K562 (cell line): ENCODE measurements at regions not wholly inside any gene's neighbourhood (a gene's known extent, or its start where the extent isn't known, plus 50 kb on each side); places are given as distances from the start of the nearest gene placed in this dataset.

Experiments
- ATAC-seq: fragments of 200-7000 bp; cut with Tn5 transposase; 3 replicates; pipeline ENCODE4 v1.9.1; 2020; ENCODE audit warnings: moderate library complexity
- BruUV-seq: library from RNA; stranded (reverse); fragments of 400-500 nt; replicated peaks from 2 replicates; lab custom pipeline; 2021; lab: Mats Ljungman, UMichigan
- CTCF ChIA-PET: fragments of 300-600 bp; formaldehyde crosslinking; extraction: SDS; loops from one replicate; lab custom pipeline; 2021; ENCODE audit warnings: low intra/inter-chr PET ratio; lab: Yijun Ruan, JAX
- POLR2A ChIA-PET: fragments of 300-600, 350-650 bp; sonication (Branson Sonifier 250); formaldehyde crosslinking; extraction: SDS; loops from one replicate; lab custom pipeline; 2021; ENCODE audit warnings: antibody characterized with exemption, inconsistent platforms; lab: Yijun Ruan, JAX
- DNase-seq, 4 experiments: peaks; one replicate each; pipeline versions ENCODE4 v3.0.0 to v3.0.0-alpha.2; 2011 to 2018; ENCODE audit warnings: low spot score in 3 of 4, mixed read lengths in 3 of 4; ENCODE audit errors: extremely low read depth in 1 of 4
- FAIRE-seq: peaks from 2 replicates; lab custom pipeline; 2011; peaks lifted over from hg19 to GRCh38; lab: Jason Lieb, UNC
- H2AFZ ChIP-seq: 2 replicates; pipeline ENCODE4 v1.6.0; 2011; ENCODE audit warnings: low read depth, low read length, control low read depth, inconsistent platforms
- H3K27ac ChIP-seq: fragments of 200-600 bp; 3 replicates; pipeline ENCODE4 v1.8.0; 2011; ENCODE audit warnings: low read depth, mild to moderate bottlenecking, control low read depth, inconsistent platforms, low read length, moderate library complexity, mixed read lengths; ENCODE audit errors: extremely low read depth
- H3K27me3 ChIP-seq, 2 experiments: fragments of 300-600 bp in 1 of 2; 2 replicates in 1 of 2; 3 replicates in 1 of 2; pipeline versions ENCODE4 v1.6.0 to v1.8.0; 2011; ENCODE audit warnings: inconsistent platforms in 2 of 2, low read length in 2 of 2, mild to moderate bottlenecking in 1 of 2, mixed read lengths in 1 of 2, moderate library complexity in 1 of 2; ENCODE audit not compliant: control insufficient read depth in 2 of 2, insufficient read depth in 2 of 2
- H3K36me3 ChIP-seq: fragments of 300-600 bp; 3 replicates; pipeline ENCODE4 v1.8.0; 2011; ENCODE audit warnings: mild to moderate bottlenecking, low read length, inconsistent platforms; ENCODE audit not compliant: control insufficient read depth, insufficient read depth
- H3K4me1 ChIP-seq, 2 experiments: fragments of 200-600 bp in 1 of 2; replicated peaks in 1 of 2; 2 replicates in 1 of 2; 3 replicates in 1 of 2; pipeline versions ENCODE4 v1.5.1 to v1.8.0; 2011; ENCODE audit warnings: inconsistent platforms in 2 of 2, low read length in 2 of 2, mild to moderate bottlenecking in 1 of 2, mixed read lengths in 1 of 2, moderate library complexity in 1 of 2; ENCODE audit not compliant: control insufficient read depth in 2 of 2, insufficient read depth in 2 of 2
- H3K4me2 ChIP-seq: 2 replicates; pipeline ENCODE4 v1.6.1; 2011; ENCODE audit warnings: low read length, control low read depth, inconsistent platforms, mixed read lengths; ENCODE audit not compliant: insufficient read depth
- H3K4me3 ChIP-seq: fragments of 200-600 bp; sonication (generic), shearing (Covaris generic); 2 replicates; pipeline ENCODE4 v1.5.1; 2016; ENCODE audit warnings: control low read depth, inconsistent platforms
- H3K79me2 ChIP-seq: fragments of 200-600 bp; 3 replicates; pipeline ENCODE4 v1.8.0; 2011; ENCODE audit warnings: low read length, inconsistent platforms; ENCODE audit not compliant: control insufficient read depth, insufficient read depth
- H3K9ac ChIP-seq, 2 experiments: 2 replicates each; pipeline versions ENCODE4 v1.6.0 to v1.6.1; 2011; ENCODE audit warnings: low read depth in 2 of 2, low read length in 2 of 2, control low read depth in 1 of 2, inconsistent platforms in 1 of 2, mild to moderate bottlenecking in 1 of 2, mixed read lengths in 1 of 2; ENCODE audit not compliant: insufficient read depth in 1 of 2
- H3K9me1 ChIP-seq: one replicate; pipeline ENCODE4 v1.6.0; 2011; ENCODE audit warnings: inconsistent platforms, mild to moderate bottlenecking, low read length, moderate library complexity; ENCODE audit not compliant: control insufficient read depth, insufficient read depth
- H3K9me3 ChIP-seq: replicated peaks from 2 replicates; pipeline ENCODE4 v1.5.1; 2011; ENCODE audit warnings: low read depth, low read length, inconsistent platforms; ENCODE audit not compliant: control insufficient read depth, insufficient read depth
- H4K20me1 ChIP-seq: replicated peaks from 2 replicates; pipeline ENCODE4 v1.6.1; 2011; ENCODE audit warnings: low read length, inconsistent platforms, mixed read lengths; ENCODE audit not compliant: control insufficient read depth, insufficient read depth
- ATF3 ChIP-seq, 2 experiments: fragments of 450-650 bp in 1 of 2; sonication (generic) in 1 of 2; formaldehyde crosslinking in 1 of 2; IDR thresholded peaks in 1 of 2; conservative IDR thresholded peaks in 1 of 2; 2 replicates each; pipeline versions ENCODE4 v1.6.1 to v1.8.1; 2016 to 2023; ENCODE audit warnings: mild to moderate bottlenecking in 2 of 2, moderate library complexity in 2 of 2, inconsistent platforms in 1 of 2, missing genetic modification reagents in 1 of 2
- BACH1 ChIP-seq: fragments of 200-800 bp; sonication (Bioruptor generic); IDR thresholded peaks from 2 replicates; pipeline ENCODE4 v1.6.1; 2016; ENCODE audit warnings: missing genetic modification characterization, missing compliant biosample characterization
- CCAR2 ChIP-seq: fragments of 200-400 bp; formaldehyde crosslinking; IDR thresholded peaks from 2 replicates; pipeline ENCODE4 v1.6.1; 2017; ENCODE audit warnings: mild to moderate bottlenecking, low read depth, low read length
- KDM2B ChIP-seq: fragments of 250-450 bp; sonication (Bioruptor Pico); IDR thresholded peaks from 2 replicates; pipeline ENCODE4 v1.8.0; 2021; ENCODE audit warnings: mild to moderate bottlenecking, moderate library complexity
- KLF16 ChIP-seq: IDR thresholded peaks from 2 replicates; pipeline ENCODE4 v1.6.1; 2016; ENCODE audit warnings: antibody characterized with exemption
- MAX ChIP-seq: sonication (generic); formaldehyde crosslinking; IDR thresholded peaks from 2 replicates; pipeline ENCODE4 v1.9.0; 2022; ENCODE audit warnings: mild to moderate bottlenecking, missing genetic modification reagents
- MYBL2 ChIP-seq, 2 experiments: fragments of 450-650 bp in 1 of 2; sonication (generic) in 1 of 2; formaldehyde crosslinking in 1 of 2; IDR thresholded peaks; 2 replicates each; pipeline versions ENCODE4 v1.6.1 to v1.8.1; 2017 to 2022; ENCODE audit warnings: borderline replicate concordance in 1 of 2, inconsistent platforms in 1 of 2, low read depth in 1 of 2, mild to moderate bottlenecking in 1 of 2, missing genetic modification reagents in 1 of 2, moderate library complexity in 1 of 2
- NONO ChIP-seq, 2 experiments: fragments of 200-400 bp in 1 of 2; fragments of 450-650 bp in 1 of 2; formaldehyde crosslinking in 1 of 2; IDR thresholded peaks; 2 replicates each; pipeline ENCODE4 v1.6.1; 2017; ENCODE audit warnings: low read depth in 2 of 2, mild to moderate bottlenecking in 2 of 2, moderate library complexity in 2 of 2, low read length in 1 of 2
- RBM39 ChIP-seq: fragments of 200-400 bp; formaldehyde crosslinking; optimal IDR thresholded peaks from 2 replicates; pipeline ENCODE3; 2018; ENCODE audit warnings: low read depth, low read length
- RERE ChIP-seq: sonication (generic); formaldehyde crosslinking; IDR thresholded peaks from 2 replicates; pipeline ENCODE4 v1.8.0; 2023; ENCODE audit warnings: missing genetic modification reagents, mild to moderate bottlenecking, borderline replicate concordance
- SMAD3 ChIP-seq: fragments of 450-650 bp; formaldehyde crosslinking; conservative IDR thresholded peaks from 2 replicates; pipeline ENCODE4 v1.4.0; 2020; ENCODE audit warnings: mild to moderate bottlenecking
- SMARCC2 ChIP-seq: fragments of 450-650 bp; IDR thresholded peaks from 2 replicates; pipeline ENCODE4 v1.6.1; 2017; ENCODE audit warnings: antibody characterized with exemption, moderate library complexity, mild to moderate bottlenecking, low read depth
- STAT5A ChIP-seq: IDR thresholded peaks from 2 replicates; pipeline ENCODE4 v1.6.1; 2012; ENCODE audit warnings: low read length, inconsistent platforms, borderline replicate concordance
- TEAD2 ChIP-seq: fragments of 450-650 bp; IDR thresholded peaks from 2 replicates; pipeline ENCODE4 v1.6.1; 2016; ENCODE audit warnings: missing genetic modification characterization, control low read depth, missing compliant biosample characterization
- ZEB2 ChIP-seq: fragments of 450-650 bp; IDR thresholded peaks from 2 replicates; pipeline ENCODE4 v1.6.1; 2016
- ZNF165 ChIP-seq: fragments of 250-450 bp; sonication (Bioruptor Pico); IDR thresholded peaks from 2 replicates; pipeline ENCODE4 v1.4.0; 2020; ENCODE audit warnings: borderline replicate concordance
- ZNF239 ChIP-seq: fragments of 250-450 bp; sonication (Bioruptor Pico); IDR thresholded peaks from 2 replicates; pipeline ENCODE4 v1.4.0; 2020; ENCODE audit warnings: mild to moderate bottlenecking
- WGBS: fragments of 100-300 bp; shearing (Covaris generic); methylation state at CpG from one replicate; pipeline ENCODE4 v1.1.6; 2016; ENCODE audit warnings: low coverage, mixed read lengths; ENCODE audit not compliant: insufficient coverage; ENCODE audit errors: missing lambda C conversion rate; 5-methylcytosine and 5-hydroxymethylcytosine counted together
- in situ Hi-C: fragments of 300-500 bp; cut with MboI; formaldehyde crosslinking; loops from 4 replicates; pipeline ENCODE4 v1.15.0; 2018; ENCODE audit warnings: inconsistent platforms, mixed read lengths
- intact Hi-C: fragments of 100-400 bp; cut with micrococcal nuclease; formaldehyde crosslinking; loops from 2 replicates; pipeline ENCODE4 v1.14.2; 2022

GRCh38 chr15:69815793-69816192 lies 281.9 kb downstream of the TLE3 start:
- H3K79me2 ChIP-seq = no peaks in the 10 kb centered on the region
- no peaks in the 10 kb centered on the region for H3K36me3 ChIP-seq
- H3K27me3 ChIP-seq = peaks cover 4 to 9% of the 10 kb centered on the region in 2 experiments; a peak in 4 of 5 replicates
- no TSS peak for BruUV-seq
- no peak overlapping the region for H3K4me2 ChIP-seq
- TF ChIP-seq KLF16 (no peak), NONO (IDR thresholded peaks at IDR 0.05; ENCODE audit: low read depth in 2 of 2, low read length in 1 of 2) (no peak), KDM2B (no peak), RBM39 (no peak), STAT5A (no peak), TEAD2 (tag) (no peak), MYBL2 (IDR thresholded peaks at IDR 0.05; ENCODE audit: low read depth) (no peak), MYBL2 (CRISPR knock-in tag; IDR thresholded peaks at IDR 0.05; ENCODE audit: borderline replicate concordance) (no peak), ATF3 (IDR thresholded peaks at IDR 0.05) (no peak), ATF3 (CRISPR knock-in tag; conservative IDR thresholded peaks at IDR 0.05) (no peak), SMAD3 (CRISPR knock-in tag) (no peak), MAX (CRISPR knock-in tag) (no peak), RERE (CRISPR knock-in tag) (no peak), BACH1 (tag) (no peak), CCAR2 (no peak), SMARCC2 (no peak), ZNF165 (CRISPR knock-in tag) (no peak), ZNF239 (CRISPR knock-in tag) (no peak), ZEB2 (no peak)
- CTCF ChIA-PET = no interaction called here
- H3K4me1 ChIP-seq = no peaks in the 10 kb centered on the region; a peak in 1 of 5 replicates
- no peak overlapping the region for H2AFZ ChIP-seq
- FAIRE-seq = no peak
- no peaks in the 10 kb centered on the region for H3K9me3 ChIP-seq
- no peak overlapping the region for H3K27ac ChIP-seq
- 0 out of 2 replicates have a peak, but pooled peaks cover 4% of the 10 kb centered on the region for H4K20me1 ChIP-seq
- in situ Hi-C loops (no loop called here), intact Hi-C loops (no loop called here)
- peaks cover 3% of the 10 kb centered on the region for H3K9me1 ChIP-seq
- DNase-seq = no peak
- no peak for ATAC-seq
- no peak overlapping the region for H3K4me3 ChIP-seq
- H3K9ac ChIP-seq = no peak overlapping the region
- WGBS = 0% methylated on average over 2 of the region's 2 CpGs
- POLR2A ChIA-PET = no interaction called here
